Epithelial cell of esophagus (primary cell): ENCODE measurements at regions not wholly inside any gene's neighbourhood (a gene's known extent, or its start where the extent isn't known, plus 50 kb on each side); places are given as distances from the start of the nearest gene placed in this dataset.

Experiments used
- DNase-seq: peaks from one replicate; pipeline ENCODE4 v3.0.0; 2010; ENCODE audit warnings: low read depth
- H3K4me3 ChIP-seq: 2 replicates; pipeline ENCODE4 v1.5.1; 2011; ENCODE audit warnings: mild to moderate bottlenecking, low read length, control low read depth
- CTCF ChIP-seq: IDR thresholded peaks from 2 replicates; pipeline ENCODE4 v1.5.1; 2011; ENCODE audit warnings: low read depth, mild to moderate bottlenecking, low read length, control low read depth, inconsistent platforms; ENCODE audit not compliant: insufficient read depth; ENCODE audit errors: missing control alignments

DNA sequence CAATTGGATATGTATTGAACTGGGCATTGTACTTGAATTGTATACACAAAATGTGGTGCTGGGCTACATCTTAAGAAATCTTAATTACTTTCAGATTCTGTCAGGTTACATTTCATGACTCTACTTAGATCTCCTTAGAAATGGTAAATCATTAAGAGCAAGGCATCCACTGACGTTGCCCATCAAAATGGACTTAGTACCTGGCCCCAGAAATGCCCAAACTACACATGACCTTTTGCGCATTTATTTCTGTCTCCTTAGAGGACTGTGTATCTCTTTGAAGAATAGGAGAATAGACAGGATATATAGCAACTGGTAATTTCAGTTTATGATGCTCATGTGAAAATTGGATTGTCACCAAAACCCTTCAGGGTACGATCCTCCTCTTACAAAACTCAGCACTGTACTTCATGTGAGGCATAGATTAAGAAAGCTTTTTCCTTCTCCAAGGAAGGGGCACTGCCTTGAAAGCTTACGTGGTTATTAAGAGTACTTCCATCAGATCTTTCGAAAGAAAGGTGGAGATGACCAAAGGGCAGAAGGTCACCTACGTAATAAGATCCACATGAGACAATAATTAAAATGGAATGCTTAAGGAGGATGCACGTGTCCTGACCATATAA lies 61.4 kb upstream of the BMP2 start:
- peak; percentile 58 for DNase-seq
- no peak overlapping the region for H3K4me3 ChIP-seq
- TF ChIP-seq CTCF: no peak

DNA sequence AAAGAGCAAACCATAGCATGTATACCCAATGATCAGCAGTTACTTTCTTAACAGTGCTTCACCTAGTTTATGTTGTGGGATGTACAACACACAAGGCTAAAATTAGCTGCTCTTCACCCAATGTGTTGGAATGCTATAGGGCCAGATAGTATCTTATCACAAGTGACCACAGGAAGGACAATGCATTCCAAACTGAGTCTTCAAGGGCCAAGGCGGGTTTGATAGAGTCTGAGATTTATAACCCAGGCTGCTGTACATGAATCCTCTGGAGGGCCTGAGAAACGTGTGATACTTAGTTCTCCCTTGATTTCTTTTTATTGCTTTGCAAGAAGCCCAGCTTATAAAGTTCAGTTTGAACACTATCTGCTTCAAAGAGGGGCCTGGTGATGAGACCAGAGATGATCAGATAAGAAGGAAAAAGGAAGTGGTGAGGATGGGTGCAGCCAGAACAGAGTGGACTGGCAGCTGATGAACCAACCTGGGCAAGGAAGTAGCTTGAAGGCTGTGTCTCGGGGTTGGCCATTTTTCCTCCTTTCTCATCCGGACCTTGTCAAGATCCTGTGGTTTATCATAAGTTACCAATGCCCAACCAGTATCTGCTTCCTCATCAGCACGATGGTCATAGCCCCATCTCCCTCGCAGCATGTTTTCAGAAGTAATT lies 62.2 kb upstream of the BMP2 start:
- no peak overlapping the region for H3K4me3 ChIP-seq
- no peak for TF ChIP-seq CTCF
- no peak for DNase-seq

- H3K4me3 ChIP-seq: no peak overlapping the region
- TF ChIP-seq CTCF: no peak
- DNase-seq: peak; percentile 21
These were observed 63.2 kb upstream of the BMP2 start for GRCh38 chr20:6704132-6704861.

DNA sequence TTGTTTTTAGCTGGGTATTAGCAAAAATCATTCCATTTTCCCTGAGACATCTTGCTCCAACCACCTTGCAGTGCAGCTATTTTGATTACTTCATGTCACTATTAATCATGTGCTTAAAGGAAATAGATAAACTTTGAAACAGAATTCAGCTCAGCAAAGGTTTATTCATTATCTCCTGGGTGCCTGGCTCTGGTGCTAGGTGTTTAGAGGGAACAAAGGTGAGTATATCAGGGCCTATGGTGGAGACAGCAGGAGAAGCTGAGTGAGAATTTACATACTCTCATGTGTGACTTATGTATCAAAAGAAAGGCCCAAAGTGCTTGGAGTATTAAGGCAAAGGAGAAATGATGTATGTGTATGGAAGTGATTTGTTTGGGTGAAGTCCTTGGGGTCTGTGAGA lies 63.8 kb upstream of the BMP2 start:
- H3K4me3 ChIP-seq: no peak overlapping the region
- TF ChIP-seq CTCF: no peak
- DNase-seq: no peak

GRCh38 chr20:6703047-6703446 lies 64.4 kb upstream of the BMP2 start:
- H3K4me3 ChIP-seq: no peak overlapping the region
- no peak for DNase-seq
- TF ChIP-seq CTCF: no peak

- no peak overlapping the region for H3K4me3 ChIP-seq
- DNase-seq: no peak
- TF ChIP-seq CTCF: no peak
These were observed 65.3 kb upstream of the BMP2 start for GRCh38 chr20:6702144-6702543.
